Activated T-cell treated with anti-CD3 and anti-CD28 coated beads, Interleukin-2, amount 50 U/mL, for 4 hours (primary cell): ENCODE measurements at regions not wholly inside any gene's neighbourhood (a gene's known extent, or its start where the extent isn't known, plus 50 kb on each side); places are given as distances from the start of the nearest gene placed in this dataset.
"Not testable (repeated sequence)": the region's sequence is repeated elsewhere in the genome, so short reads cannot be mapped to it uniquely, and the experiment has no call there.

Experiments
- ATAC-seq, 2 donors: fragments of 200-7000 bp; cut with Tn5 transposase; one replicate each; pipeline ENCODE4 v1.10.0; 2021
- DNase-seq: peaks from one replicate; pipeline ENCODE4 v3.0.0-alpha.2; 2020
- H3K27me3 Mint-ChIP-seq: one replicate; pipeline ENCODE4 v1.8.0; 2021; ENCODE audit warnings: low read depth, mixed read lengths
- H3K36me3 Mint-ChIP-seq: one replicate; pipeline ENCODE4 v1.8.0; 2022; ENCODE audit warnings: mixed read lengths; ENCODE audit not compliant: insufficient read depth
- H3K4me1 Mint-ChIP-seq: one replicate; pipeline ENCODE4 v1.8.0; 2021; ENCODE audit warnings: low read depth, mixed read lengths
- H3K4me3 Mint-ChIP-seq: one replicate; pipeline ENCODE4 v1.8.0; 2021; ENCODE audit warnings: mild to moderate bottlenecking, moderate library complexity, mixed read lengths
- H3K9me3 Mint-ChIP-seq: one replicate; pipeline ENCODE4 v1.8.0; 2021; ENCODE audit warnings: mixed read lengths

- H3K9me3 Mint-ChIP-seq, H3K27me3 Mint-ChIP-seq, H3K4me1 Mint-ChIP-seq, DNase-seq, H3K36me3 Mint-ChIP-seq, ATAC-seq, H3K4me3 Mint-ChIP-seq: not testable (repeated sequence)
Measured at GRCh38 chr7:125264174-125264856, 334.7 kb upstream of the POT1 start.

- H3K9me3 Mint-ChIP-seq, H3K4me3 Mint-ChIP-seq, H3K27me3 Mint-ChIP-seq, H3K36me3 Mint-ChIP-seq, DNase-seq, H3K4me1 Mint-ChIP-seq, ATAC-seq: not testable (repeated sequence)
Measured at GRCh38 chr7:125258876-125259417, 329.3 kb upstream of the POT1 start.

GRCh38 chr7:125257617-125258016 lies 328.0 kb upstream of the POT1 start:
- Mint-ChIP-seq H3K4me1 (no peaks in the 10 kb centered on the region), H3K9me3 (peaks cover 4% of the 10 kb centered on the region), H3K4me3 (no peak overlapping the region), H3K27me3 (no peaks in the 10 kb centered on the region), H3K36me3 (no peaks in the 10 kb centered on the region)
- no peak for DNase-seq
- no peak for ATAC-seq

- no peak overlapping the region for H3K4me3 Mint-ChIP-seq
- no peaks in the 10 kb centered on the region for H3K27me3 Mint-ChIP-seq
- H3K36me3 Mint-ChIP-seq: no peaks in the 10 kb centered on the region
- ATAC-seq: no peak
- peaks cover 3% of the 10 kb centered on the region for H3K9me3 Mint-ChIP-seq
- H3K4me1 Mint-ChIP-seq: no peaks in the 10 kb centered on the region
- DNase-seq: no peak
Measured at GRCh38 chr7:125256446-125256845, 326.8 kb upstream of the POT1 start.

- Mint-ChIP-seq H3K27me3 (no peaks in the 10 kb centered on the region), H3K4me3 (no peak overlapping the region), H3K36me3 (no peaks in the 10 kb centered on the region), H3K9me3 (no peaks in the 10 kb centered on the region), H3K4me1 (no peaks in the 10 kb centered on the region)
- DNase-seq (no peak), ATAC-seq (no peak)
Measured at GRCh38 chr7:125255810-125256209, 326.2 kb upstream of the POT1 start.

GRCh38 chr7:125254566-125254965 lies 324.9 kb upstream of the POT1 start:
- Mint-ChIP-seq H3K36me3 (no peaks in the 10 kb centered on the region), H3K9me3 (no peaks in the 10 kb centered on the region), H3K4me3 (no peak overlapping the region), H3K27me3 (no peaks in the 10 kb centered on the region), H3K4me1 (no peaks in the 10 kb centered on the region)
- ATAC-seq (no peak), DNase-seq (no peak)

- Mint-ChIP-seq H3K27me3 (no peaks in the 10 kb centered on the region), H3K9me3 (no peaks in the 10 kb centered on the region), H3K4me3 (no peak overlapping the region), H3K4me1 (no peaks in the 10 kb centered on the region), H3K36me3 (no peaks in the 10 kb centered on the region)
- DNase-seq (no peak), ATAC-seq (no peak)
Measured at GRCh38 chr7:125253452-125254190, 324.0 kb upstream of the POT1 start.

GRCh38 chr7:125247514-125248098 lies 318.0 kb upstream of the POT1 start:
- no peaks in the 10 kb centered on the region for H3K9me3 Mint-ChIP-seq
- no peak overlapping the region for H3K4me3 Mint-ChIP-seq
- H3K36me3 Mint-ChIP-seq: no peaks in the 10 kb centered on the region
- ATAC-seq (no peak), DNase-seq (no peak)
- no peaks in the 10 kb centered on the region for H3K27me3 Mint-ChIP-seq
- no peaks in the 10 kb centered on the region for H3K4me1 Mint-ChIP-seq

- Mint-ChIP-seq H3K9me3 (no peaks in the 10 kb centered on the region), H3K36me3 (no peaks in the 10 kb centered on the region), H3K4me3 (no peak overlapping the region), H3K27me3 (no peaks in the 10 kb centered on the region), H3K4me1 (no peaks in the 10 kb centered on the region)
- DNase-seq: no peak
- ATAC-seq: no peak
Measured at GRCh38 chr7:125246706-125247105, 317.1 kb upstream of the POT1 start.

- no peak for DNase-seq
- ATAC-seq: no peak
- Mint-ChIP-seq H3K27me3 (no peaks in the 10 kb centered on the region), H3K4me3 (no peak overlapping the region), H3K36me3 (no peaks in the 10 kb centered on the region), H3K9me3 (peaks cover 6% of the 10 kb centered on the region), H3K4me1 (no peaks in the 10 kb centered on the region)
Measured at GRCh38 chr7:125241548-125241947, 311.9 kb upstream of the POT1 start.

GRCh38 chr7:125222596-125222995 lies 293.0 kb upstream of the POT1 start:
- Mint-ChIP-seq H3K36me3 (no peaks in the 10 kb centered on the region), H3K27me3 (no peaks in the 10 kb centered on the region), H3K4me1 (no peaks in the 10 kb centered on the region), H3K4me3 (no peak overlapping the region), H3K9me3 (peaks cover 11% of the 10 kb centered on the region)
- no peak for ATAC-seq
- no peak for DNase-seq

GRCh38 chr7:125218076-125218475 lies 288.5 kb upstream of the POT1 start:
- Mint-ChIP-seq H3K36me3 (no peaks in the 10 kb centered on the region), H3K4me1 (no peaks in the 10 kb centered on the region), H3K9me3 (peaks cover 15% of the 10 kb centered on the region), H3K27me3 (no peaks in the 10 kb centered on the region), H3K4me3 (no peak overlapping the region)
- no peak for ATAC-seq
- DNase-seq: no peak

GRCh38 chr7:125201002-125201401 lies 271.4 kb upstream of the POT1 start:
- Mint-ChIP-seq H3K9me3 (peaks cover 7% of the 10 kb centered on the region), H3K4me3 (no peak overlapping the region), H3K4me1 (no peaks in the 10 kb centered on the region), H3K27me3 (no peaks in the 10 kb centered on the region), H3K36me3 (no peaks in the 10 kb centered on the region)
- no peak for DNase-seq
- ATAC-seq: no peak

- peaks cover 5% of the 10 kb centered on the region for H3K9me3 Mint-ChIP-seq
- no peak overlapping the region for H3K4me3 Mint-ChIP-seq
- H3K27me3 Mint-ChIP-seq: no peaks in the 10 kb centered on the region
- ATAC-seq (no peak), DNase-seq (no peak)
- no peaks in the 10 kb centered on the region for H3K36me3 Mint-ChIP-seq
- H3K4me1 Mint-ChIP-seq: no peaks in the 10 kb centered on the region
Measured at GRCh38 chr7:125197731-125198393, 268.2 kb upstream of the POT1 start.
